ENCODE measurements at regions not wholly inside any gene's neighbourhood (a gene's known extent, or its start where the extent isn't known, plus 50 kb on each side); places are given as distances from the start of the nearest gene placed in this dataset.
"Not testable (repeated sequence)": the region's sequence is repeated elsewhere in the genome, so short reads cannot be mapped to it uniquely, and the experiment has no call there.

DNA sequence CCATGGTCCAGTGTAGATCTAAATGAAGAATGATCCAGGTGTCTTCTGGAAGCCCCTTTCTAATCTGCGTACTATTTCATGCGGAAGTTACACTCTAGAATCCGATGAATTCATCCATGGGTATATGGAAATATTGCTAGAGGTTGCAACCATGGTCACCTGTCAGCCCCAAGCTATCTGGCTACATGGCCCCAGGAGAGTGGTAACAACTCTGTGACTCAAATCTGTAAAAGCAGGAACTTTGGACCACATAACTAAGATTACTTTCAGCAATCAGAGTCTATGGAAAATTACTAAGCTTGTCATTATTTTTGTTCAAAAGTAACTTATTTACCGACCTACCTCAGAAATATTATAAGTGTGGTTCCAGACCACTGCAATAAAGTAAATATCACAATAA lies 150.6 kb upstream of the MED14 start:
- Histone ChIP-seq H3K27ac (ENCODE audit: low read depth, low read length) (no peak overlapping the region), H3K4me1 (ENCODE audit: control insufficient read depth, insufficient read depth, low read length) (peaks cover 13% of the 10 kb centered on the region; the same call in 1 of the 2 replicates), H3K27me3 (ENCODE audit: control insufficient read depth, insufficient read depth, low read length) (no peaks in the 10 kb centered on the region)

DNA sequence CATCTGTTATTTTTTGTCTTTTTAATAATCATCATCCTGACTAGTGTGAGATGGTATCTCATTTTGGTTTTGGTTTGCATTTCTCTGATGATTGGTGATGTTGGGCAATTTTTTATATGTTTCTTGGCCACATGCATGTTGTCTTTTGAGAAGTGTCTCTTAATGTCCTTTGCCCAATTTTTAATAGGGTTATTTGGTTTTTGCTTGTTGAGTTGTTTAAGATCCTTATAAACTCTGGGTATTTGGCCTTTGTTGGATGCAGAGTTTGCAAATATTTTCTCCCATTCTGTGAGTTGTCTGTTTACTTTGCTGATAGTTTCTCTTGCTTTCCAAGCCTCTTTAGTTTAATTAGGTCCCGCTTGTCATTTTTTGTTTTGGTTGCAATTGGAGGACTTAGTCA lies 152.1 kb upstream of the MED14 start:
- H3K36me3 ChIP-seq (ENCODE audit: control insufficient read depth, insufficient read depth, low read length), result no peaks in the 10 kb centered on the region
- H3K4me3 ChIP-seq (ENCODE audit: low read depth, low read length), result no peak overlapping the region
- peaks cover 12% of the 10 kb centered on the region; the same call in 1 of the 2 replicates for H3K4me1 ChIP-seq (ENCODE audit: control insufficient read depth, insufficient read depth, low read length)
- H3K9ac ChIP-seq (ENCODE audit: low read depth, low read length), result no peak overlapping the region
- H3K9me3 ChIP-seq (ENCODE audit: control insufficient read depth, insufficient read depth, low read length), result peaks cover 15% of the 10 kb centered on the region
- H3K27me3 ChIP-seq (ENCODE audit: control insufficient read depth, insufficient read depth, low read length), result no peaks in the 10 kb centered on the region
- H3K27ac ChIP-seq (ENCODE audit: low read depth, low read length), result no peak overlapping the region

More for the DNA sequence above, 150.6 kb upstream of the MED14 start:
- H3K9me3 ChIP-seq (ENCODE audit: control insufficient read depth, insufficient read depth, low read length), result peaks cover 6% of the 10 kb centered on the region; the same call in 1 of the 2 replicates
- H3K9ac ChIP-seq (ENCODE audit: low read depth, low read length), result no peak overlapping the region
- H3K4me3 ChIP-seq (ENCODE audit: low read depth, low read length), result no peak overlapping the region
- no peaks in the 10 kb centered on the region for H3K36me3 ChIP-seq (ENCODE audit: control insufficient read depth, insufficient read depth, low read length)

DNA sequence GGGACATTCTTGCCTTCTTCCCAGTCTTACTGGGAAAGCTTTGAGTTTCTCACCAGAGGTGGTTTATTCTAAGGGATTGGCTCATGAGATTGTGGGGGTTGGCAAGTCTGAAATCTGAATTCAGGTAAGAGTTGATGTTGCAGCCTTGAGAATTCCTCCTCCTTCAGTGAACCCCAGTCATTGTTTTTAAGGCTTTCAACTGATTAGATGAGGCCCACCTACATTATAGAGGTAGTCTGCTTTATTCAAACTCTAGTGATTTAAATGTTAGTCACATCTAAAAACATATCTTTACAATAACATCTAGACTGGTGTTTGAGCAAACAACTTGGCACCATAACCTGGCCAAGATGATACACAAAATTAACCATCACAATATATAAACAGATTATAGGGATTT lies 156.5 kb upstream of the MED14 start:
- H3K4me3 ChIP-seq (ENCODE audit: low read depth, low read length), result no peak overlapping the region
- H3K27me3 ChIP-seq (ENCODE audit: control insufficient read depth, insufficient read depth, low read length), result no peaks in the 10 kb centered on the region
- no peaks in the 10 kb centered on the region for H3K36me3 ChIP-seq (ENCODE audit: control insufficient read depth, insufficient read depth, low read length)
- H3K4me1 ChIP-seq (ENCODE audit: control insufficient read depth, insufficient read depth, low read length), result peaks cover 12% of the 10 kb centered on the region; the same call in 1 of the 2 replicates
- no peak overlapping the region for H3K27ac ChIP-seq (ENCODE audit: low read depth, low read length)
- H3K9ac ChIP-seq (ENCODE audit: low read depth, low read length), result no peak overlapping the region
- peaks cover 18% of the 10 kb centered on the region for H3K9me3 ChIP-seq (ENCODE audit: control insufficient read depth, insufficient read depth, low read length)

DNA sequence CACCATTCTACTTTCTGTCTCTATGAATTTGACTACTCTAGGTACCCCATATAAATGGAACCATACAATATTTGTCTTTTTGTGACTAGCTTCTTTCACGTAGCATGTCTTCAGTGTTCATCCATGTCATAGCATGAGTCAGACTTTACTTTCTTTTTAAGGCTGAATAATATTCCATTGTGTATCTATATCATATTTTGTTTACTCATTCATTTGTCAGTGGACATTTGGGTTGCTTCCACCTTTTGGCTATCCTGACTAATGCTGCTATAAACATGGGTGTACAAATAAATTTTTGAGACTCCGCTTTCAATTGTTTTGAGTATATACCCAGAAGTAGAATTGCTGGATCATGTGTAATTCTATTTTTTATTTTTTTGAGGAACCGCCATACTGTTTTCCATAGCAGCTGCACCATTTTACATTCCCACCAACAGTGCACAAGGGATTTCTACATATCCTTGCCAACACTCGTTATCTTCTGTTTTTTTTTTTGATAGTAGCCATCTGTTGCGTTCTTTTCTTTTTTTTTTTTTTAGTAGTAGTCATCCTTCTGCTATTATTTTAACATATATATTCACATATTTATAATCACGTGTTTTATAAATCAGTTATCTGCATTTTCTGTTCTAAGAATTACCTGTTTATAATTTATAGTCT lies 158.0 kb upstream of the MED14 start:
- H3K9me3 ChIP-seq (ENCODE audit: control insufficient read depth, insufficient read depth, low read length), result peaks cover 18% of the 10 kb centered on the region
- no peaks in the 10 kb centered on the region for H3K36me3 ChIP-seq (ENCODE audit: control insufficient read depth, insufficient read depth, low read length)
- peaks cover 6% of the 10 kb centered on the region; the same call in 1 of the 2 replicates for H3K4me1 ChIP-seq (ENCODE audit: control insufficient read depth, insufficient read depth, low read length)
- no peak overlapping the region for H3K4me3 ChIP-seq (ENCODE audit: low read depth, low read length)
- no peak overlapping the region for H3K27ac ChIP-seq (ENCODE audit: low read depth, low read length)
- no peak overlapping the region for H3K9ac ChIP-seq (ENCODE audit: low read depth, low read length)
- no peaks in the 10 kb centered on the region for H3K27me3 ChIP-seq (ENCODE audit: control insufficient read depth, insufficient read depth, low read length)

DNA sequence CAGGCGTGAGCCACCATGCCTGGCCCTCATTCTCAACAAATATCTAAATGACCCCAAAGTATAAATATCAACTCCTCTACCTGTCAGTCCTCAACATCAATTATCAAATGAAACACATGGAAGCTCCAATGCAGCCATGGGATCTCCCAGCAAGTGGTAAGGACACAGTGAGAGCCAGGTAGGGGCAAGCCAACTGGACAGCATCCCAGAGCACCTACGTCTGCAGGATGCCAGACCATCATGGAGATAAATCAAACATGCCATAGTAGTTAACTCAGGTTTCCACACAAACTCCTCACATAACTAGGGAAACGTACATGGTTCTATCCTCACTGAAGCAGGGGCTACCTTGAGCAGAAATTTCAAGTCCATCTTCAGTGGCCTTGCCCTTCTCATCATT lies 159.9 kb upstream of the MED14 start:
- Histone ChIP-seq H3K27me3 (ENCODE audit: control insufficient read depth, insufficient read depth, low read length) (no peaks in the 10 kb centered on the region), H3K4me3 (ENCODE audit: low read depth, low read length) (no peak overlapping the region), H3K27ac (ENCODE audit: low read depth, low read length) (no peak overlapping the region), H3K9me3 (ENCODE audit: control insufficient read depth, insufficient read depth, low read length) (peaks cover 18% of the 10 kb centered on the region), H3K36me3 (ENCODE audit: control insufficient read depth, insufficient read depth, low read length) (no peaks in the 10 kb centered on the region), H3K9ac (ENCODE audit: low read depth, low read length) (no peak overlapping the region), H3K4me1 (ENCODE audit: control insufficient read depth, insufficient read depth, low read length) (peaks cover 2% of the 10 kb centered on the region; the same call in 1 of the 2 replicates)

DNA sequence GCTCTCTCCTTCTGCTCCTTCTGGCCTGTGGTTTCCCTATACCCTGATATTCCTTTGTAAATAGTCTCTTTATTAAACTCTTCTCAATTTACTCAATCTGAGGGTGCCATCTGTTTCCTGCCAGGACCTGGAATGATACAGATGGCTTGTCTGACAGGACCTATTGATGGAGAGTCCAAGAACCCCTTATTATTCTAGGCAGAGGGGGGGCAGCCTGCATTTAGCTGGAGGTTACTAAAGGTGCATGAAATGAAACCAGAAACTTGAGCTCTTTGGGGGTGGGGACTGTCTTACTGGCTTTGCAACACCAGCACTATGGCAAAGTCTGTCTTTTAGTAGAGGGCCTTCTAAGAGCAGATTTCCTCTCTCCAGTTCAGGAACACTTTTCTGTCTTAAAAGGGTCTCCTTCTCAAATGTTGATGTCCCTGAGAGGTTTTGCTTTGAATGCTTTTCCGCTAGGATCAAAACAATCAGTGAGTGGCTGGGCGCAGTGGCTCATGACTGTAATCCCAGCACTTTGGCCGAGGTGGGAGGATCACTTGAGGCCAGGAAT lies 162.5 kb upstream of the MED14 start:
- no peak overlapping the region for H3K4me3 ChIP-seq (ENCODE audit: low read depth, low read length)
- 0 out of 2 replicates have a peak, but pooled peaks cover 3% of the 10 kb centered on the region for H3K9me3 ChIP-seq (ENCODE audit: control insufficient read depth, insufficient read depth, low read length)
- no peak overlapping the region for H3K27ac ChIP-seq (ENCODE audit: low read depth, low read length)
- peaks cover 2% of the 10 kb centered on the region; the same call in 1 of the 2 replicates for H3K4me1 ChIP-seq (ENCODE audit: control insufficient read depth, insufficient read depth, low read length)
- H3K9ac ChIP-seq (ENCODE audit: low read depth, low read length), result no peak overlapping the region
- no peaks in the 10 kb centered on the region for H3K27me3 ChIP-seq (ENCODE audit: control insufficient read depth, insufficient read depth, low read length)
- no peaks in the 10 kb centered on the region for H3K36me3 ChIP-seq (ENCODE audit: control insufficient read depth, insufficient read depth, low read length)

DNA sequence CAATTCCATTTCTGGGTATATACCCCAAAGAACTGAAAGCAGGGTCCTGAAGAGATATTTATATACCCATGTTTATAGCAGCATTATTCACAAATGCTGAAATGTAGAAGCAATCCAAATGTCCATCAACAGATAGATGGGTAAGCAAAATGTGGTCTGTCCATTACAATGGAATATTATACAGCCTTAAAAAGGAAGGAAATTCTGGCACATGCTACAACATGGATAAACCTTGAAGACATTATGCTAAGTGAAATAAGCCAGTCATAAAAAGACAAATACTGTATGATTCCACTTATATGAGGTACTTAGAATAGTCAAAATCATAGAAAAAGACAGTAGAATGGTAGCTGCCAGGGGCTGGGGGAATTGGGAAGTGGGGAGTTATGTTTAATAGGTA lies 169.4 kb upstream of the MED14 start:
- not testable (repeated sequence) for H3K9ac ChIP-seq (ENCODE audit: low read depth, low read length); H3K9me3 ChIP-seq (ENCODE audit: control insufficient read depth, insufficient read depth, low read length); H3K27me3 ChIP-seq (ENCODE audit: control insufficient read depth, insufficient read depth, low read length); H3K4me1 ChIP-seq (ENCODE audit: control insufficient read depth, insufficient read depth, low read length); H3K36me3 ChIP-seq (ENCODE audit: control insufficient read depth, insufficient read depth, low read length); H3K27ac ChIP-seq (ENCODE audit: low read depth, low read length); H3K4me3 ChIP-seq (ENCODE audit: low read depth, low read length)

DNA sequence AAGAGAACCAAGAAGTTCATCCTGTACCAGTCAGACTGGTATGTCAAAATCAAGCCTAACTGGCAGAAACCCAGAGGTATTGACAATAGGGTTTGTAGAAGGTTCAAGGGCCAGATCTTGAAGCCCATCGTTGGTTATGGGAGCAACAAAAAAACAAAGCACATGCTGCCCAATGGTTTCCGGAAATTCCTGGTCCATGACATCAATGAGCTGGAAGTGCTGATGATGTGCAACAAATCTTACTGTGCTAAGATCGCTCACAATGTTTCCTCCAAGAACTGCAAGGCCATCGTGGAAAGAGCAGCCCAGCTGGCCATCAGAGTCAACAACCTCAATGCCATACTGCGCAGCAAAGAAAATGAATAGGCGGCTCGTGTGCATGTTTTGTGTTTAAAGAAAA lies 172.7 kb upstream of the MED14 start:
- no peak overlapping the region for H3K27ac ChIP-seq (ENCODE audit: low read depth, low read length)

DNA sequence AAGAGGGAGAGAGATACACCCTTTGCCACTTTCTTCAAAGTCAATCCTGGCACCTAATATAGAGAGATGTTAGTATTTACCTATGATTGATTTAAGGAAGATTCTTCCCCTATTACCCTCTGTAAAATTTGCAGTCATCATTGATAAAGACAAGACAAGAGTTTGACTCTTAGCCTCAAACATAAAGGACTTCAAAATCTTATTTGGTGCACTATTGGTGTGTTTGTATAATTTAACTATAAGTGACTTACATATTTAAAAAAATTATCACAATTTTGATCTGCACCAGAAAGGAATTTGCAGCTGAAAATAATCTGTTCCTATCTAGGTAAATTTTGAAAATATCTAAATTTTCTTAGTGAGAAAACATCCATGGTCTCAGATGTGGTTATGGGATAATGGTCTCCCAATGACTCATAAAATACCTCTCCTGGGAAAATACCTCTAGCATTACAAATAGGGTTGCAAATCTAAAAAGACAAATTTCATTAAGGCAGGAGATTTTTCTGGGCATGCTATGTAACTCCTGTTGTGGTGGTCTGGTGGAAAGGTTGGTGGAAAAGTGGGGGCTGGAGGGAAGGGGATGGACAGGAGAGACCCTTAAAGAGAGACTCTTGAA lies 173.6 kb upstream of the MED14 start:
- Histone ChIP-seq H3K4me3 (ENCODE audit: low read depth, low read length) (no peak overlapping the region), H3K27me3 (ENCODE audit: control insufficient read depth, insufficient read depth, low read length) (no peaks in the 10 kb centered on the region; the same call in 1 of the 2 replicates), H3K4me1 (ENCODE audit: control insufficient read depth, insufficient read depth, low read length) (peaks cover 5% of the 10 kb centered on the region; the same call in 1 of the 2 replicates), H3K9me3 (ENCODE audit: control insufficient read depth, insufficient read depth, low read length) (peaks cover 5% of the 10 kb centered on the region; the same call in 1 of the 2 replicates), H3K27ac (ENCODE audit: low read depth, low read length) (peak overlapping the region; percentile 32), H3K9ac (ENCODE audit: low read depth, low read length) (no peak overlapping the region), H3K36me3 (ENCODE audit: control insufficient read depth, insufficient read depth, low read length) (no peaks in the 10 kb centered on the region)

More for the DNA sequence above, 172.7 kb upstream of the MED14 start:
- Histone ChIP-seq H3K9ac (ENCODE audit: low read depth, low read length) (no peak overlapping the region), H3K4me1 (ENCODE audit: control insufficient read depth, insufficient read depth, low read length) (peaks cover 5% of the 10 kb centered on the region; the same call in 1 of the 2 replicates), H3K36me3 (ENCODE audit: control insufficient read depth, insufficient read depth, low read length) (no peaks in the 10 kb centered on the region), H3K4me3 (ENCODE audit: low read depth, low read length) (no peak overlapping the region), H3K9me3 (ENCODE audit: control insufficient read depth, insufficient read depth, low read length) (peaks cover 5% of the 10 kb centered on the region; the same call in 1 of the 2 replicates), H3K27me3 (ENCODE audit: control insufficient read depth, insufficient read depth, low read length) (no peaks in the 10 kb centered on the region; the same call in 1 of the 2 replicates)

DNA sequence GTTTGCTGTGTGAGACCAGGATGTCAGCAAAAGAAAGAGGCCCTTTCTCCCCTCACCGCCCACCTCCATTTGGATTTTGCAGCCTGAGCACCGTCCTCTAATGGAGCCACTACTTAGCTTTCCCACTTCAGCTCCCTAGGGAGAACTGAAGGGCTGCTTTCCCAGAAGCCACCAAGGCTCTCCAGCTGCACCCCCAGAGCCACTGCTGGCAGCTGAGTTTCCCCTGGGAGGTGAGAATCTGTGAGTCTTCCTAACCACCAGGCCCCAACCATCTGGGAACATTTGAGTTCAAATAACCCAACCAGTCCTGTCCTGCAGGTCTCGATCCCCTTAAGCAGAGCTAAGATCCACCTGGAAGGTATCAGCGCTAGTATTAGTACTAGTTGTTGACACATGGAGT lies 173.1 kb upstream of the USP9X start:
- H3K4me1 ChIP-seq (ENCODE audit: control insufficient read depth, insufficient read depth, low read length), result peaks cover 5% of the 10 kb centered on the region; the same call in 1 of the 2 replicates
- no peak overlapping the region for H3K9ac ChIP-seq (ENCODE audit: low read depth, low read length)
- no peaks in the 10 kb centered on the region for H3K36me3 ChIP-seq (ENCODE audit: control insufficient read depth, insufficient read depth, low read length)
- H3K9me3 ChIP-seq (ENCODE audit: control insufficient read depth, insufficient read depth, low read length), result no peaks in the 10 kb centered on the region
- H3K4me3 ChIP-seq (ENCODE audit: low read depth, low read length), result no peak overlapping the region
- H3K27me3 ChIP-seq (ENCODE audit: control insufficient read depth, insufficient read depth, low read length), result no peaks in the 10 kb centered on the region; the same call in 1 of the 2 replicates
- H3K27ac ChIP-seq (ENCODE audit: low read depth, low read length), result no peak overlapping the region

DNA sequence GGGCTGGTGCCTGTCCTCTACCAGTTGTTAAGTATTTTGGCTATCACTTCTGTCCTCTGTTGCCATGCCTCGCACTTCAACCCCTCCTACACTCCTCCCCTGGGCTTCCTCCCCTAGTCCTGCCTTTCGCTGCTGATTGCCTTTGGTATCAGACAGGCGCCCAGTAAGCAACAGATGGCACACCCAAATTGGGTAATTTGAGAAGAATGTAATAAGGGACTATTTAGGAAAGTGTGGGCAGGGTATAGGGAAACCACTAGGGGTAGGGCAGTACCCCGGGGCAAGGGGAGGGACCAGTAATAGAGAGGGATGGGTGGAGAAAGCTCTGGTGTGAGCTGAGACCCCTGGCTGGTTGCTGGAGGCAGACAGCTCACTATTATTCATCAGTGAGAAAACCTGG lies 172.7 kb upstream of the USP9X start:
- Histone ChIP-seq H3K9me3 (ENCODE audit: control insufficient read depth, insufficient read depth, low read length) (no peaks in the 10 kb centered on the region), H3K4me1 (ENCODE audit: control insufficient read depth, insufficient read depth, low read length) (peaks cover 5% of the 10 kb centered on the region; the same call in 1 of the 2 replicates), H3K36me3 (ENCODE audit: control insufficient read depth, insufficient read depth, low read length) (no peaks in the 10 kb centered on the region), H3K27me3 (ENCODE audit: control insufficient read depth, insufficient read depth, low read length) (no peaks in the 10 kb centered on the region; the same call in 1 of the 2 replicates), H3K27ac (ENCODE audit: low read depth, low read length) (no peak overlapping the region), H3K9ac (ENCODE audit: low read depth, low read length) (no peak overlapping the region), H3K4me3 (ENCODE audit: low read depth, low read length) (no peak overlapping the region)

Data from HUES48 (cell line).